Activated naive CD4-positive, alpha-beta T cell treated with anti-CD3 and anti-CD28 coated beads for 36 hours (primary cell): ENCODE measurements at regions not wholly inside any gene's neighbourhood (a gene's known extent, or its start where the extent isn't known, plus 50 kb on each side); places are given as distances from the start of the nearest gene placed in this dataset.

Experiments
- CTCF ChIA-PET: fragments of 350-600 bp; sonication (Branson Sonifier 250); formaldehyde crosslinking; loops from one replicate; lab custom pipeline; 2021; ENCODE audit warnings: antibody characterized with exemption; lab: Charles Lee
- DNase-seq: peaks from one replicate; pipeline ENCODE4 v3.0.0-alpha.2; 2020
- H3K27ac Mint-ChIP-seq: one replicate; pipeline ENCODE4 v1.8.0; 2021; ENCODE audit warnings: mild to moderate bottlenecking, mixed read lengths
- H3K27me3 Mint-ChIP-seq: one replicate; pipeline ENCODE4 v1.8.0; 2021; ENCODE audit warnings: low read depth, mixed read lengths
- H3K36me3 Mint-ChIP-seq: one replicate; pipeline ENCODE4 v1.8.0; 2021; ENCODE audit warnings: low read depth, mixed read lengths
- H3K4me1 Mint-ChIP-seq: one replicate; pipeline ENCODE4 v1.8.0; 2021; ENCODE audit warnings: low read depth, mixed read lengths
- H3K4me3 Mint-ChIP-seq: one replicate; pipeline ENCODE4 v1.8.0; 2021; ENCODE audit warnings: mild to moderate bottlenecking, moderate library complexity, mixed read lengths
- H3K9me3 Mint-ChIP-seq: one replicate; pipeline ENCODE4 v1.8.0; 2021; ENCODE audit warnings: mixed read lengths
- intact Hi-C: fragments of 100-400 bp; cut with micrococcal nuclease; formaldehyde crosslinking; loops from one replicate; pipeline ENCODE4 v1.15.1; 2023

- intact Hi-C loops: no loop called here
- Mint-ChIP-seq H3K27me3 (peaks cover 4% of the 10 kb centered on the region), H3K9me3 (peaks cover 3% of the 10 kb centered on the region), H3K4me1 (no peaks in the 10 kb centered on the region), H3K4me3 (no peak overlapping the region), H3K27ac (no peak overlapping the region), H3K36me3 (no peaks in the 10 kb centered on the region)
- DNase-seq: no peak
- CTCF ChIA-PET: no interaction called here
These were observed 352.4 kb downstream of the KIF16B start for GRCh38 chr20:16220826-16221225.

GRCh38 chr20:16219182-16219581 is 354.1 kb downstream of the KIF16B start:
- Mint-ChIP-seq H3K27ac (no peak overlapping the region), H3K9me3 (peaks cover 3% of the 10 kb centered on the region), H3K4me3 (no peak overlapping the region), H3K4me1 (no peaks in the 10 kb centered on the region), H3K27me3 (peaks cover 4% of the 10 kb centered on the region), H3K36me3 (no peaks in the 10 kb centered on the region)
- CTCF ChIA-PET: no interaction called here
- intact Hi-C loops: no loop called here
- no peak for DNase-seq

- H3K9me3 Mint-ChIP-seq: peaks cover 3% of the 10 kb centered on the region
- intact Hi-C loops: no loop called here
- no peak overlapping the region for H3K27ac Mint-ChIP-seq
- H3K36me3 Mint-ChIP-seq: no peaks in the 10 kb centered on the region
- H3K27me3 Mint-ChIP-seq: peaks cover 4% of the 10 kb centered on the region
- H3K4me1 Mint-ChIP-seq: no peaks in the 10 kb centered on the region
- CTCF ChIA-PET: no interaction called here
- no peak overlapping the region for H3K4me3 Mint-ChIP-seq
- no peak for DNase-seq
These were observed 356.4 kb downstream of the KIF16B start for GRCh38 chr20:16216914-16217230.

GRCh38 chr20:16216227-16216913 is 356.9 kb downstream of the KIF16B start:
- intact Hi-C loops: no loop called here
- Mint-ChIP-seq H3K27ac (no peak overlapping the region), H3K9me3 (peaks cover 3% of the 10 kb centered on the region), H3K4me1 (no peaks in the 10 kb centered on the region), H3K4me3 (no peak overlapping the region), H3K27me3 (peaks cover 4% of the 10 kb centered on the region), H3K36me3 (no peaks in the 10 kb centered on the region)
- CTCF ChIA-PET: no interaction called here
- DNase-seq: no peak

GRCh38 chr20:16215041-16215440 is 358.2 kb downstream of the KIF16B start:
- CTCF ChIA-PET: no interaction called here
- intact Hi-C loops: no loop called here
- H3K9me3 Mint-ChIP-seq: no peaks in the 10 kb centered on the region
- H3K27me3 Mint-ChIP-seq: peaks cover 4% of the 10 kb centered on the region
- H3K27ac Mint-ChIP-seq: no peak overlapping the region
- H3K4me1 Mint-ChIP-seq: no peaks in the 10 kb centered on the region
- DNase-seq: no peak
- no peaks in the 10 kb centered on the region for H3K36me3 Mint-ChIP-seq
- no peak overlapping the region for H3K4me3 Mint-ChIP-seq

GRCh38 chr20:16212790-16213189 is 360.5 kb downstream of the KIF16B start:
- intact Hi-C loops: no loop called here
- Mint-ChIP-seq H3K27me3 (no peaks in the 10 kb centered on the region), H3K4me1 (no peaks in the 10 kb centered on the region), H3K4me3 (no peak overlapping the region), H3K27ac (no peak overlapping the region), H3K9me3 (no peaks in the 10 kb centered on the region), H3K36me3 (no peaks in the 10 kb centered on the region)
- CTCF ChIA-PET: interaction anchor here (0.7 kb wide), 2 partner anchors 9 to 816 kb away, joined by 3 to 4 read pairs; no protein-coding TSS in a partner anchor
- DNase-seq: no peak

- Mint-ChIP-seq H3K27me3 (no peaks in the 10 kb centered on the region), H3K4me3 (no peak overlapping the region), H3K9me3 (no peaks in the 10 kb centered on the region), H3K27ac (no peak overlapping the region), H3K36me3 (no peaks in the 10 kb centered on the region), H3K4me1 (no peaks in the 10 kb centered on the region)
- DNase-seq: no peak
- CTCF ChIA-PET: no interaction called here
- intact Hi-C loops: no loop called here
These were observed 363.3 kb downstream of the KIF16B start for GRCh38 chr20:16209951-16210361.

GRCh38 chr20:16209357-16209756 is 363.9 kb downstream of the KIF16B start:
- no peaks in the 10 kb centered on the region for H3K36me3 Mint-ChIP-seq
- intact Hi-C loops: no loop called here
- no peaks in the 10 kb centered on the region for H3K9me3 Mint-ChIP-seq
- H3K4me1 Mint-ChIP-seq: no peaks in the 10 kb centered on the region
- H3K4me3 Mint-ChIP-seq: no peak overlapping the region
- CTCF ChIA-PET: no interaction called here
- no peak for DNase-seq
- H3K27me3 Mint-ChIP-seq: no peaks in the 10 kb centered on the region
- no peak overlapping the region for H3K27ac Mint-ChIP-seq

- CTCF ChIA-PET: no interaction called here
- intact Hi-C loops: no loop called here
- Mint-ChIP-seq H3K27me3 (no peaks in the 10 kb centered on the region), H3K4me1 (no peaks in the 10 kb centered on the region), H3K4me3 (no peak overlapping the region), H3K27ac (no peak overlapping the region), H3K9me3 (no peaks in the 10 kb centered on the region), H3K36me3 (no peaks in the 10 kb centered on the region)
- DNase-seq: no peak
These were observed 364.8 kb downstream of the KIF16B start for GRCh38 chr20:16208443-16208842.

- Mint-ChIP-seq H3K27ac (no peak overlapping the region), H3K27me3 (no peaks in the 10 kb centered on the region), H3K4me3 (no peak overlapping the region), H3K9me3 (no peaks in the 10 kb centered on the region), H3K36me3 (no peaks in the 10 kb centered on the region), H3K4me1 (no peaks in the 10 kb centered on the region)
- intact Hi-C loops: no loop called here
- CTCF ChIA-PET: no interaction called here
- no peak for DNase-seq
These were observed 366.4 kb downstream of the KIF16B start for GRCh38 chr20:16206817-16207216.

GRCh38 chr20:16205507-16205906 is 367.7 kb downstream of the KIF16B start:
- intact Hi-C loops: no loop called here
- CTCF ChIA-PET: no interaction called here
- H3K4me3 Mint-ChIP-seq: no peak overlapping the region
- no peaks in the 10 kb centered on the region for H3K9me3 Mint-ChIP-seq
- no peak overlapping the region for H3K27ac Mint-ChIP-seq
- DNase-seq: no peak
- no peaks in the 10 kb centered on the region for H3K4me1 Mint-ChIP-seq
- no peaks in the 10 kb centered on the region for H3K27me3 Mint-ChIP-seq
- H3K36me3 Mint-ChIP-seq: no peaks in the 10 kb centered on the region

- no peak for DNase-seq
- Mint-ChIP-seq H3K36me3 (no peaks in the 10 kb centered on the region), H3K27me3 (no peaks in the 10 kb centered on the region), H3K4me3 (no peak overlapping the region), H3K9me3 (no peaks in the 10 kb centered on the region), H3K4me1 (no peaks in the 10 kb centered on the region), H3K27ac (no peak overlapping the region)
- intact Hi-C loops: no loop called here
- CTCF ChIA-PET: interaction anchor here (0.8 kb wide), 1 partner anchor 601 kb away, joined by 3 read pairs; no protein-coding TSS in a partner anchor
These were observed 370.2 kb downstream of the KIF16B start for GRCh38 chr20:16203096-16203495.

GRCh38 chr20:16201191-16201590 is 372.1 kb downstream of the KIF16B start:
- no peak for DNase-seq
- CTCF ChIA-PET: no interaction called here
- no peaks in the 10 kb centered on the region for H3K4me1 Mint-ChIP-seq
- no peaks in the 10 kb centered on the region for H3K27me3 Mint-ChIP-seq
- no peak overlapping the region for H3K27ac Mint-ChIP-seq
- intact Hi-C loops: no loop called here
- no peaks in the 10 kb centered on the region for H3K9me3 Mint-ChIP-seq
- no peaks in the 10 kb centered on the region for H3K36me3 Mint-ChIP-seq
- no peak overlapping the region for H3K4me3 Mint-ChIP-seq
